Ovary (tissue), 7 donors: ENCODE measurements at regions not wholly inside any gene's neighbourhood (a gene's known extent, or its start where the extent isn't known, plus 50 kb on each side); places are given as distances from the start of the nearest gene placed in this dataset.

Source experiments
- DNase-seq, 5 donors: peaks; one replicate each; pipeline ENCODE4 v3.0.0-alpha.2; 2019 to 2020
- H3K27ac ChIP-seq, 2 donors: fragments of 200-600 bp; one replicate each; pipeline versions ENCODE4 v1.5.1 to v1.8.0; 2019 to 2022
- H3K27me3 ChIP-seq: fragments of 200-600 bp; one replicate; pipeline ENCODE4 v1.8.0; 2022
- H3K36me3 ChIP-seq: fragments of 200-600 bp; sonication (generic); one replicate; pipeline ENCODE4 v1.5.1; 2019
- H3K4me1 ChIP-seq: one replicate; pipeline ENCODE4 v1.8.1; 2013; ENCODE audit warnings: mild to moderate bottlenecking, moderate library complexity; ENCODE audit not compliant: insufficient read depth
- H3K4me3 ChIP-seq: fragments of 200-600 bp; sonication (generic); one replicate; pipeline ENCODE4 v1.5.1; 2017
- H3K9me3 ChIP-seq, 2 donors: fragments of 200-600 bp in 1 of 2; sonication (generic) in 1 of 2; one replicate each; pipeline versions ENCODE4 v1.5.1 to v1.8.1; 2013 to 2019; ENCODE audit warnings: mild to moderate bottlenecking in 1 of 2, moderate library complexity in 1 of 2
- CTCF ChIP-seq, 3 donors: fragments of 450-650 bp in 2 of 3; fragments of 200-600 bp in 1 of 3; IDR thresholded peaks; one replicate each; pipeline versions ENCODE4 v1.5.1 to v1.8.0; 2016 to 2022; ENCODE audit warnings: antibody characterized with exemption in 3 of 3, mild to moderate bottlenecking in 1 of 3
- EP300 ChIP-seq: sonication (generic); formaldehyde crosslinking; IDR thresholded peaks from one replicate; pipeline ENCODE4 v1.6.1; 2017; ENCODE audit warnings: antibody characterized with exemption
- POLR2A ChIP-seq: fragments of 450-650 bp; IDR thresholded peaks from one replicate; pipeline ENCODE4 v1.6.1; 2017; ENCODE audit warnings: antibody characterized with exemption, mild to moderate bottlenecking, moderate library complexity
- WGBS, 3 donors: extraction: QIAGEN DNeasy Blood & Tissue Kit in 1 of 3; methylation state at CpG; one replicate each; pipeline versions ENCODE4 v1.1.5 to v1.1.7; 2013 to 2017; 5-methylcytosine and 5-hydroxymethylcytosine counted together
- intact Hi-C, 4 donors: fragments of 100-400 bp; cut with DNase I; formaldehyde crosslinking; loops; one replicate each; pipeline versions ENCODE4 v1.11.0 to v1.15.1; 2022 to 2023
- donor health status: DM: no; HTN: no; CAD: no; lungs with moderate emphysema.
- donor health status: DM: no; HTN: no; CAD: no.
- donor health status: Bipolar disorder and iron deficiency.
- donor health status: DM: no; HTN: no; CAD: no.
- donor health status: DM: yes; HTN: yes; CAD: no.

DNA sequence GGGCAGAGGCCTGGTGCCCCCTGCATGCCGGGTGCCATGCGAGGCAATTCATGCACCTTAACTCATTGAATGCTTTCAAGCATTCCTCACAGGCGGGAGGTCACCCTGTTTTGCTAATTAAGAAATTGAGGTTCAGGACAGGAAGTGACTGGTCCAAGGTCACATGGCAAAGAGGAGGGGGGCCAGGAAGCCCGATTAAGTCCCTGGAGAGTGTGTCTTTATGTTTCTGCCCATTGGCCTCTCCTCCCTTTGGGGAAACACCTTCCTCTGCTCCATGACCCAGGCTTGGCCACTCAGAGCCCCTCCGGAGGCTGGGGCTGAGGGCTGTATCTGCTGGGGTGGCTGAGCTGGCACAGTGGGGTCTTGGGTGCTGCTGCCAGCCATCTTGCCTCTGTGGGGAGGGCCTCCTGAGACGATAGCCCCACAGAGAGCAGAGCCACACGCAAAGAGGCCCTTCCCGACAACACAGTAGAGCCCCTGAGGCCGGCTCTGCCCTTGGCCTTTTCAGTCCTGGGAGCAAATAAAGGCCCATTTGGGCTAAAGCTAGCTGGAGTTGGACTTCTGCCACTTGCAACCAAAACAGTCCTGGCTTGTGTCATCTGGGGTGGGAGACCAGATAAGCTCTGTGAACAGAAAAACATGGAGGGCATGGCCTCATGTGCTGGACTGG is 90.8 kb upstream of the NEURL1B start:
- no peaks in the 10 kb centered on the region for H3K36me3 ChIP-seq
- peak in 4 of 5 donors; percentile 70 to 74 (median 72) for DNase-seq
- no peaks in the 10 kb centered on the region for H3K27me3 ChIP-seq
- no peaks in the 10 kb centered on the region for H3K9me3 ChIP-seq
- H3K4me3 ChIP-seq = no peak overlapping the region
- peak overlapping the region in 1 of 2 donors; percentile 73 for H3K27ac ChIP-seq
- whole genome bisulfite sequencing, 3 donors = 49 to 57% (median 56%) methylated on average over 9 of the region's 9 CpGs
- peaks cover 22% of the 10 kb centered on the region for H3K4me1 ChIP-seq
- TF ChIP-seq CTCF (IDR thresholded peaks at IDR 0.05) = no peak
- intact Hi-C loops = loop anchor here in 2 of 4 donors (10.0 kb wide), 2 partner anchors 45 to 95 kb away; partner anchors contain the start of gene NEURL1B (in 1 of the 2)

- DNase-seq = peak in 1 of 5 donors; percentile 26
- H3K27me3 ChIP-seq = no peaks in the 10 kb centered on the region
- TF ChIP-seq EP300 (no peak), CTCF (IDR thresholded peaks at IDR 0.05) (no peak), POLR2A (no peak)
- H3K9me3 ChIP-seq = no peaks in the 10 kb centered on the region
- 72 to 78% (median 76%) methylated on average over 13 of the region's 13 CpGs for WGBS, 3 donors
- H3K36me3 ChIP-seq = no peaks in the 10 kb centered on the region
- no peak overlapping the region for H3K4me3 ChIP-seq
- intact Hi-C loops = loop anchor here in 2 of 4 donors (10.0 kb wide), 2 partner anchors 45 to 95 kb away; partner anchors contain the start of gene NEURL1B (in 1 of the 2)
- peaks cover 22% of the 10 kb centered on the region for H3K4me1 ChIP-seq
- no peak overlapping the region for H3K27ac ChIP-seq
Measured at GRCh38 chr5:172549696-172550095, 91.4 kb upstream of the NEURL1B start.

DNA sequence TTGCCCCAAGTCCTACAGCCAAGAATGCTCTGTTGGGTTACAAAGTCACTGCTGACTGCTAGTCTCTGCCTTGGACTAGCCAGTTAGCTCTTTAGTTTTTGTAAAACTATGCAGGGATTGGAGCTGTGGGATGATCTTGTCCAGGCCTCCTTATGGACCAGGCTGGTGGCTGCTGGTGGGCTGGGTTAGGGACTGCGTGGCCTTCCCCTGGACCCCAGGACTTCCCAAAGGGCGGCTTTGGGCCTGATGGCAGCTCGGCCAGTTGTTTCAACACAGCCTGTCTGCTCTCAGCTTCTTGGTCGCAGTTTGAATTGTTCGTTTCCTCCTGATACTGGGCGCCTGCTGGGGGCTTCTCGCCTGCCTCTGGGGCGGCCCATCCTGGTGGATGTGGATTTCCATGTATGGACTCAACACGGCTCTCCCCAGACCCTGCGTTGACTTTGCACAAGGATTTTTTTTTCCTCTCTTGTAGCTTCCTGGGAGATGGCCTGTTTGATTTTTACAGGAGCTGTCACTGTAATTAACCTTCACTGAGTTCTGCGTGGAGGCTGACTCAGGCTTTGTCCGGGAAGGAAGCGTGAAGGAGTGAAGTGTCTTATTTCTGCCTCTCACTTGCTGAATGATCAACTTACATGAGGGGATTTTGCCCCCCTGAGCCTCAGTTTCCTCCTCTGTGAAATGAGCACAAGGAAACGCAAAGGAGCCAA is 91.9 kb upstream of the NEURL1B start:
- 85 to 91% (median 87%) methylated on average over 14 of the region's 14 CpGs for WGBS, 3 donors
- intact Hi-C loops = no loop called here
- H3K4me1 ChIP-seq = peaks cover 22% of the 10 kb centered on the region
- no peak for DNase-seq
- no peaks in the 10 kb centered on the region for H3K36me3 ChIP-seq
- no peaks in the 10 kb centered on the region for H3K27me3 ChIP-seq
- no peaks in the 10 kb centered on the region for H3K9me3 ChIP-seq
- no peak overlapping the region for H3K4me3 ChIP-seq
- no peak overlapping the region for H3K27ac ChIP-seq
- no peak for TF ChIP-seq POLR2A
- TF ChIP-seq EP300 = no peak
- TF ChIP-seq CTCF (IDR thresholded peaks at IDR 0.05) = no peak

- peaks cover 19% of the 10 kb centered on the region for H3K4me1 ChIP-seq
- no peaks in the 10 kb centered on the region for H3K36me3 ChIP-seq
- H3K9me3 ChIP-seq = no peaks in the 10 kb centered on the region
- H3K27ac ChIP-seq = no peak overlapping the region
- H3K27me3 ChIP-seq = no peaks in the 10 kb centered on the region
- H3K4me3 ChIP-seq = no peak overlapping the region
- DNase-seq = no peak
- intact Hi-C loops = no loop called here
- WGBS, 3 donors = 51 to 76% (median 63%) methylated on average over 6 of the region's 6 CpGs
- TF ChIP-seq EP300 (no peak), POLR2A (no peak), CTCF (IDR thresholded peaks at IDR 0.05) (no peak)
Measured at GRCh38 chr5:172548311-172548731, 92.7 kb upstream of the NEURL1B start.
